ENCODE measurements at regions not wholly inside any gene's neighbourhood (a gene's known extent, or its start where the extent isn't known, plus 50 kb on each side); places are given as distances from the start of the nearest gene placed in this dataset.

- Histone ChIP-seq H3K36me3 (replicated peaks) (no peaks in the 10 kb centered on the region), H3K4me1 (no peaks in the 10 kb centered on the region; the same call in 1 of the 2 replicates), H3K4me3 (no peak overlapping the region), H3K27me3 (ENCODE audit: low read depth) (no peaks in the 10 kb centered on the region), H3K9me3 (no peaks in the 10 kb centered on the region)
- in situ Hi-C loops (cut with MboI; ENCODE audit: low sequenced_read_pairs): no loop called here
- DNase-seq (ENCODE audit: low spot score in 2 of 2): no peak
These were observed 55.2 kb upstream of the FMN2 start for GRCh38 chr1:240036526-240036925.
